ENCODE measurements at regions not wholly inside any gene's neighbourhood (a gene's known extent, or its start where the extent isn't known, plus 50 kb on each side); places are given as distances from the start of the nearest gene placed in this dataset.

DNA sequence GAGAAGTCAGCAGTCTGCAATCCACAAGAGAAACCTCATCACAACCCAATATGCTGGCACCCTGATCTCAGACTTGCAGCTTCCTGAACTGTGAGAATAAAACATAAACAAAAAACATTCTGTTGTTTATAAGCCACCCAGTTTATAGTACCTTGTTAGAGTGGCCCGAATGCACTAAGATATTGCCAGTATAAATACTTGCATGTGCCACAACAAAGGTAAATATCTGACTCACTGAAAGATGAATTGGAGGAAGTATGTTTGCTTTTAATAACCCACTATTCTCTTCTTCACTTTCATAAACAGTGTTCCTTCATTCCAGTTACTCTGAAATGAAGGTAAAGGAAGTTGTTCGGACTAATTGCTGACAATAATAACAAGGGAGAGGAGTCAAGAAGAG lies 1163.4 kb upstream of the CDH6 start:
- TF ChIP-seq, protein P1, sequence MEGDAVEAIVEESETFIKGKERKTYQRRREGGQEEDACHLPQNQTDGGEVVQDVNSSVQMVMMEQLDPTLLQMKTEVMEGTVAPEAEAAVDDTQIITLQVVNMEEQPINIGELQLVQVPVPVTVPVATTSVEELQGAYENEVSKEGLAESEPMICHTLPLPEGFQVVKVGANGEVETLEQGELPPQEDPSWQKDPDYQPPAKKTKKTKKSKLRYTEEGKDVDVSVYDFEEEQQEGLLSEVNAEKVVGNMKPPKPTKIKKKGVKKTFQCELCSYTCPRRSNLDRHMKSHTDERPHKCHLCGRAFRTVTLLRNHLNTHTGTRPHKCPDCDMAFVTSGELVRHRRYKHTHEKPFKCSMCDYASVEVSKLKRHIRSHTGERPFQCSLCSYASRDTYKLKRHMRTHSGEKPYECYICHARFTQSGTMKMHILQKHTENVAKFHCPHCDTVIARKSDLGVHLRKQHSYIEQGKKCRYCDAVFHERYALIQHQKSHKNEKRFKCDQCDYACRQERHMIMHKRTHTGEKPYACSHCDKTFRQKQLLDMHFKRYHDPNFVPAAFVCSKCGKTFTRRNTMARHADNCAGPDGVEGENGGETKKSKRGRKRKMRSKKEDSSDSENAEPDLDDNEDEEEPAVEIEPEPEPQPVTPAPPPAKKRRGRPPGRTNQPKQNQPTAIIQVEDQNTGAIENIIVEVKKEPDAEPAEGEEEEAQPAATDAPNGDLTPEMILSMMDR (IDR thresholded peaks at IDR 0.05), result no peak
- TF ChIP-seq ZFX (IDR thresholded peaks at IDR 0.05; ENCODE audit: borderline replicate concordance), result no peak
